Uterus (tissue), 3 donors: ENCODE measurements at regions not wholly inside any gene's neighbourhood (a gene's known extent, or its start where the extent isn't known, plus 50 kb on each side); places are given as distances from the start of the nearest gene placed in this dataset.

ENCODE experiments used
- DNase-seq, 2 donors: peaks; one replicate each; pipeline ENCODE4 v3.0.0-alpha.2; 2019 to 2020
- H3K27ac ChIP-seq, 2 donors: fragments of 200-600 bp; sonication (generic); 1 replicate in 1 of 2; 2 replicates in 1 of 2; pipeline ENCODE4 v1.5.1; 2016 to 2018
- H3K27me3 ChIP-seq, 2 donors: fragments of 200-600 bp; sonication (generic); one replicate each; pipeline ENCODE4 v1.5.1; 2018 to 2019; ENCODE audit warnings: control low read depth in 1 of 2
- H3K36me3 ChIP-seq, 2 donors: fragments of 200-600 bp; sonication (generic); one replicate each; pipeline ENCODE4 v1.5.1; 2019; ENCODE audit warnings: control low read depth in 1 of 2
- H3K4me1 ChIP-seq, 2 donors: fragments of 200-600 bp; sonication (generic); one replicate each; pipeline ENCODE4 v1.5.1; 2018 to 2019; ENCODE audit warnings: control low read depth in 1 of 2
- H3K4me3 ChIP-seq, 2 donors: fragments of 200-600 bp; sonication (generic); 1 replicate in 1 of 2; 2 replicates in 1 of 2; pipeline ENCODE4 v1.5.1; 2018 to 2019; ENCODE audit warnings: mild to moderate bottlenecking in 1 of 2
- H3K9me3 ChIP-seq, 2 donors: fragments of 200-600 bp; sonication (generic); one replicate each; pipeline ENCODE4 v1.5.1; 2019; ENCODE audit warnings: control low read depth in 1 of 2
- POLR2A ChIP-seq, 2 donors: fragments of 450-650 bp; IDR thresholded peaks; one replicate each; pipeline ENCODE4 v1.6.1; 2016; ENCODE audit warnings: antibody characterized with exemption in 2 of 2, mild to moderate bottlenecking in 1 of 2, moderate library complexity in 1 of 2
- intact Hi-C: fragments of 100-400 bp; cut with DNase I; formaldehyde crosslinking; loops from one replicate; pipeline ENCODE4 v1.15.1; 2023; ENCODE audit warnings: low total_unique reads
- TF ChIP-seq, protein P1 (sequence below), 4 experiments: fragments of 200-600 bp in 2 of 4; fragments of 450-650 bp in 2 of 4; sonication (generic) in 2 of 4; IDR thresholded peaks; one replicate each; pipeline ENCODE4 v1.5.1; 2016 to 2019; ENCODE audit warnings: antibody characterized with exemption in 4 of 4, mild to moderate bottlenecking in 2 of 4, moderate library complexity in 1 of 4
- donor health status: DM: yes; HTN: yes; CAD: no.

- Histone ChIP-seq H3K4me1 (peaks cover 0 to 5% of the 10 kb centered on the region in 2 donors), H3K4me3 (no peak overlapping the region), H3K27me3 (no peaks in the 10 kb centered on the region), H3K36me3 (no peaks in the 10 kb centered on the region), H3K27ac (no peak overlapping the region), H3K9me3 (no peaks in the 10 kb centered on the region)
- TF ChIP-seq, protein P1, sequence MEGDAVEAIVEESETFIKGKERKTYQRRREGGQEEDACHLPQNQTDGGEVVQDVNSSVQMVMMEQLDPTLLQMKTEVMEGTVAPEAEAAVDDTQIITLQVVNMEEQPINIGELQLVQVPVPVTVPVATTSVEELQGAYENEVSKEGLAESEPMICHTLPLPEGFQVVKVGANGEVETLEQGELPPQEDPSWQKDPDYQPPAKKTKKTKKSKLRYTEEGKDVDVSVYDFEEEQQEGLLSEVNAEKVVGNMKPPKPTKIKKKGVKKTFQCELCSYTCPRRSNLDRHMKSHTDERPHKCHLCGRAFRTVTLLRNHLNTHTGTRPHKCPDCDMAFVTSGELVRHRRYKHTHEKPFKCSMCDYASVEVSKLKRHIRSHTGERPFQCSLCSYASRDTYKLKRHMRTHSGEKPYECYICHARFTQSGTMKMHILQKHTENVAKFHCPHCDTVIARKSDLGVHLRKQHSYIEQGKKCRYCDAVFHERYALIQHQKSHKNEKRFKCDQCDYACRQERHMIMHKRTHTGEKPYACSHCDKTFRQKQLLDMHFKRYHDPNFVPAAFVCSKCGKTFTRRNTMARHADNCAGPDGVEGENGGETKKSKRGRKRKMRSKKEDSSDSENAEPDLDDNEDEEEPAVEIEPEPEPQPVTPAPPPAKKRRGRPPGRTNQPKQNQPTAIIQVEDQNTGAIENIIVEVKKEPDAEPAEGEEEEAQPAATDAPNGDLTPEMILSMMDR (IDR thresholded peaks at IDR 0.05) = no peak
- no peak for TF ChIP-seq POLR2A (IDR thresholded peaks at IDR 0.05)
- DNase-seq = no peak
- intact Hi-C loops = loop anchor here (10.0 kb wide), 1 partner anchor 1131 kb away; no protein-coding TSS in a partner anchor
These were observed 347.2 kb downstream of the MATN1 start for GRCh38 chr1:30376054-30376697.

DNA sequence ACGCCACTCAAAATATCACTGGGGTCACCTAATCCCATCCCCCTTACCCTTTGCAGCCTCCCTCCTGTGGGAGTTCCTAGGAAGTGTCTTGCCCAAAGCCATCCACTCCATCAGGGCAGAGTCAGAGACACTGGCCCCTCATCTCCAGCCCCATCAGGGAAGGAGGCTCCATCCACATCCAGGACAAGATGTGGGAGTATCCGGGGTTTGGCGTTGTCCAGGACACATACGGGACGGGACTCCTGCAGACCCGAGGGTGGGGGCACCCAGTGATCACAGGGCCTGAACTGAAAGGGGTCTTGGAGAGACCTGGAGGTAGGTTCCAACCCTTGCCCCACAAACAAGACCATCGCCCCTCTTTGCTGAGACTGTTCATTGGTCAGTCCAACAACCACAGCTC lies 348.2 kb downstream of the MATN1 start:
- Histone ChIP-seq H3K4me3 (no peak overlapping the region), H3K9me3 (no peaks in the 10 kb centered on the region), H3K36me3 (no peaks in the 10 kb centered on the region), H3K27ac (no peak overlapping the region), H3K27me3 (no peaks in the 10 kb centered on the region), H3K4me1 (peaks cover 0 to 4% of the 10 kb centered on the region in 2 donors)
- no peak for DNase-seq
- intact Hi-C loops = loop anchor here (10.0 kb wide), 1 partner anchor 1130 kb away; no protein-coding TSS in a partner anchor
- TF ChIP-seq, protein P1 (IDR thresholded peaks at IDR 0.05) = no peak
- TF ChIP-seq POLR2A (IDR thresholded peaks at IDR 0.05) = no peak

DNA sequence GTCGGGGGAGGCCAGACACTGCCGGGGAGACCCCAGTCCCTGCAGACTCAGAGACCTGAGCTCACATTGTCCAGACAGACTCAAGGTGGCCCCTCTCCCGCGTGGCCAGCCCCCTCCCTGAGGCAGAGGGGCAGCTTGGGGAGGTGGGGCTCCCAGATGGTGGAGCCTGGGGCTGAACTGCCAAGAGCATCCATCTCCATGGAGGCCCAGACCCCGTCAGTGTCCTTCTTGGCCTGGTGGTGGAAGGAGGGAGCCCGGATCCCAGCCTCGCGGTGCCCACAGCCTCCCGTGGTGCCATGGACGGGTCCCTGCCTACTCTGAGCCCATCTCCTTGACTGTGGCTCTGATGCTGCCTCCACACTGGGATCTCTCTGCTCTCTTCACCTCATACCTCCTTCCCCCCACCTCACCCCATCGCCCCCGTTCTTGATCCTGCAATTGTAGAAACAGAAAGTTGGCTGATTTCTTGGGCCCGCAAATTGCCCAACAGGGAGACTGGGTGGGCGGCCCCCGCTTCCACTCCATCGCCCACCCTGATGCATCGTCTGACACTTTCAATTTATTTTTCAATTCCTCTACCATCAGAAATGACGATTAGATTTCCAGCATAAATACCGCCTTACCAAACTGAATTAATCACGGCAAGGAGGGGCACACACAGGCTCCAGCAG lies 348.9 kb downstream of the MATN1 start:
- peak in 1 of 2 donors; percentile 5 for DNase-seq
- intact Hi-C loops = loop anchor here (10.0 kb wide), 1 partner anchor 1130 kb away; no protein-coding TSS in a partner anchor

DNA sequence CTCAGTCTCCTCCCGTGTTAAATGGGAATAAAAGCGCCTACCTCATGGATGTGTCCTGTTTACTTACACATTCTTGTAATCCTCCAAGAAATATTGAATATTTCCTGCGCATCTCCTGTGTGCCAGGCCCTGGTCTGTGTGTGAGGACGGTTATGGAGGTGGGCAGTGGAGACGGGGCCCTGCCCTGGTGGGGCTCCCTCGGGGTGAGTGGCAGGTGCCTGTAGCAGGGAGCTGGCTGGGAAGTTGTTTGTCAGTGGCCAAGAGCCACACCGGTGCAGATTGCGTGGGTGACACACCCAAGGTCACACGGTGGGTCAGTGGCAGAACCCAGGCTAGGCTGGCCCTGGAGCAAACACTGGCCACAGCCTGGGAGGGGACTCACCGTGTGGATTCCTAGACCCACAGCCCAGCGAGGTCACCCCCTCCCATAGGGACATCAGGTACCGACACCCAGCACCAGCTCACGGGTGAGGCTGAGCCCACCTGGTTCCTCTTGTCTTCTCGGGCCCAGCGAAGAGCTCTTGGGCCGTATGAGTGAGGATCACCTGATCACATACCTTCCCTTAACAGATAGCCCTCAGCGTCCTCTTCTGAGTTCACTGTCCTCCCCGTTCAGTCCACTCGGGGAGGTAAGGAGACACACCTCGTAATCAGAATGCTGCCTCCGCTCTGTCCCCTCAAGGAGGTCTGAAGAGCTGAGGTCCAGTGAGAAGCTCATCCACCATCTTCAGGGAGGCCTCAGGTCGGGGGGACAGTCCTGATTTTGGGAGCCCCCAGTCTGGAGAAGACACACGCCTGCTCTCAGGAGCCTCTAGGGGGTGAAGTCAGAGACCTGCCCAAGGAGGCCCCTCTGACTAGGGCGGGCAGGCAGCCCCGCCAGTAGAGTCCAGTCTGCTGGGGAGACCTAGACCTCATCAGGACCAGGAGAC lies 349.6 kb downstream of the MATN1 start:
- DNase-seq = no peak
- H3K27ac ChIP-seq = no peak overlapping the region
- H3K36me3 ChIP-seq = no peaks in the 10 kb centered on the region
- H3K4me1 ChIP-seq = no peaks in the 10 kb centered on the region
- no peaks in the 10 kb centered on the region for H3K27me3 ChIP-seq
- H3K9me3 ChIP-seq = no peaks in the 10 kb centered on the region
- no peak overlapping the region for H3K4me3 ChIP-seq
- no peak for TF ChIP-seq POLR2A (IDR thresholded peaks at IDR 0.05)
- TF ChIP-seq, protein P1 (IDR thresholded peaks at IDR 0.05) = no peak
- intact Hi-C loops = loop anchor here (10.0 kb wide), 1 partner anchor 1129 kb away; no protein-coding TSS in a partner anchor

More for the DNA sequence above, 348.9 kb downstream of the MATN1 start:
- no peaks in the 10 kb centered on the region for H3K36me3 ChIP-seq
- TF ChIP-seq, protein P1 (IDR thresholded peaks at IDR 0.05) = no peak
- no peak for TF ChIP-seq POLR2A (IDR thresholded peaks at IDR 0.05)
- no peaks in the 10 kb centered on the region for H3K9me3 ChIP-seq
- H3K4me1 ChIP-seq = no peaks in the 10 kb centered on the region
- H3K4me3 ChIP-seq = no peak overlapping the region
- H3K27me3 ChIP-seq = no peaks in the 10 kb centered on the region
- no peak overlapping the region for H3K27ac ChIP-seq
